GM23248 (cell line): ENCODE measurements at regions not wholly inside any gene's neighbourhood (a gene's known extent, or its start where the extent isn't known, plus 50 kb on each side); places are given as distances from the start of the nearest gene placed in this dataset.

Source experiments
- EZH2 ChIP-seq: fragments of 200-600 bp; sonication (generic); IDR thresholded peaks from 2 replicates; pipeline ENCODE4 v1.6.1; 2018; ENCODE audit warnings: antibody characterized with exemption, mild to moderate bottlenecking; ENCODE audit not compliant: insufficient read depth, poor library complexity, severe bottlenecking
- EZH2phosphoT487 ChIP-seq: fragments of 200-600 bp; sonication (generic); IDR thresholded peaks from 2 replicates; pipeline ENCODE4 v1.6.1; 2018; ENCODE audit warnings: antibody characterized with exemption, moderate library complexity, mild to moderate bottlenecking, low read depth; ENCODE audit not compliant: insufficient read depth

- TF ChIP-seq EZH2 (no peak), EZH2phosphoT487 (no peak)
Observed at GRCh38 chr13:57409121-57409520, 222.4 kb upstream of the PCDH17 start.
